GM23338 (cell line): ENCODE measurements at regions not wholly inside any gene's neighbourhood (a gene's known extent, or its start where the extent isn't known, plus 50 kb on each side); places are given as distances from the start of the nearest gene placed in this dataset.

Source experiments
- ATAC-seq: fragments of 200-7000 bp; cut with Tn5 transposase; 3 replicates; pipeline ENCODE4 v1.9.1; 2020
- DNase-seq: peaks from one replicate; pipeline ENCODE4 v3.0.0-alpha.2; 2015; ENCODE audit warnings: low spot score
- H2AFZ ChIP-seq: fragments of 200-600 bp; sonication (generic); 2 replicates; pipeline ENCODE4 v1.8.0; 2016; ENCODE audit warnings: antibody characterized with exemption, mild to moderate bottlenecking, moderate library complexity
- H3F3A ChIP-seq: fragments of 200-600 bp; sonication (generic); replicated peaks from 2 replicates; pipeline ENCODE4 v1.8.0; 2017; ENCODE audit warnings: antibody characterized with exemption, mixed run types, low read depth
- H3K27ac ChIP-seq: fragments of 200-600 bp; sonication (generic); 2 replicates; pipeline ENCODE4 v1.6.1; 2016; ENCODE audit warnings: low read depth
- H3K27me3 ChIP-seq: fragments of 200-600 bp; sonication (generic); 2 replicates; pipeline ENCODE4 v1.8.0; 2016; ENCODE audit warnings: mild to moderate bottlenecking, mixed run types, moderate library complexity; ENCODE audit not compliant: insufficient read depth
- H3K36me3 ChIP-seq: fragments of 200-600 bp; sonication (generic); 2 replicates; pipeline ENCODE4 v1.8.0; 2016; ENCODE audit warnings: mild to moderate bottlenecking; ENCODE audit not compliant: insufficient read depth
- H3K4me1 ChIP-seq: fragments of 200-600 bp; sonication (generic); 2 replicates; pipeline ENCODE4 v1.8.0; 2016; ENCODE audit warnings: mild to moderate bottlenecking, moderate library complexity; ENCODE audit not compliant: insufficient read depth
- H3K4me2 ChIP-seq: fragments of 200-600 bp; sonication (generic); 2 replicates; pipeline ENCODE4 v1.7.1; 2017; ENCODE audit warnings: mixed run types
- H3K4me3 ChIP-seq: fragments of 200-600 bp; sonication (generic); 2 replicates; pipeline ENCODE4 v1.6.1; 2016; ENCODE audit warnings: mixed run types
- H3K79me2 ChIP-seq: fragments of 200-600 bp; sonication (generic); replicated peaks from 2 replicates; pipeline ENCODE4 v1.8.0; 2017; ENCODE audit warnings: mild to moderate bottlenecking; ENCODE audit not compliant: insufficient read depth
- H3K9me2 ChIP-seq: fragments of 200-600 bp; sonication (generic); 2 replicates; pipeline ENCODE4 v1.8.0; 2017; ENCODE audit not compliant: insufficient read depth
- H4K20me1 ChIP-seq: fragments of 200-600 bp; sonication (generic); replicated peaks from 2 replicates; pipeline ENCODE4 v1.8.0; 2017; ENCODE audit warnings: mild to moderate bottlenecking; ENCODE audit not compliant: insufficient read depth
- H3K27ac Mint-ChIP-seq: 2 replicates; pipeline ENCODE4 v1.8.0; 2020; ENCODE audit warnings: inconsistent platforms, mild to moderate bottlenecking, moderate library complexity, mixed read lengths
- H3K27me3 Mint-ChIP-seq: 3 replicates; pipeline ENCODE4 v1.8.0; 2022; ENCODE audit warnings: low read depth, mild to moderate bottlenecking, moderate library complexity, mixed read lengths, inconsistent platforms; ENCODE audit not compliant: insufficient read depth, poor library complexity
- H3K36me3 Mint-ChIP-seq: 3 replicates; pipeline ENCODE4 v1.8.0; 2021; ENCODE audit warnings: low read depth, mild to moderate bottlenecking, inconsistent platforms, moderate library complexity, mixed read lengths
- H3K4me1 Mint-ChIP-seq: 3 replicates; pipeline ENCODE4 v1.8.0; 2020; ENCODE audit warnings: mild to moderate bottlenecking, inconsistent platforms, mixed read lengths
- H3K4me3 Mint-ChIP-seq: 3 replicates; pipeline ENCODE4 v1.8.0; 2021; ENCODE audit warnings: moderate library complexity, mild to moderate bottlenecking, inconsistent platforms, mixed read lengths
- H3K9me3 Mint-ChIP-seq: 3 replicates; pipeline ENCODE4 v1.8.0; 2020; ENCODE audit warnings: moderate library complexity, mild to moderate bottlenecking, inconsistent platforms, mixed read lengths
- CREB1 ChIP-seq: fragments of 250-450 bp; sonication (Bioruptor Pico); IDR thresholded peaks from 2 replicates; pipeline ENCODE4 v1.5.0; 2020; ENCODE audit warnings: low read depth, mild to moderate bottlenecking, moderate library complexity
- CTCF ChIP-seq, 2 experiments: fragments of 200-600 bp in 1 of 2; sonication (generic) in 1 of 2; conservative IDR thresholded peaks; 2 replicates each; pipeline versions ENCODE4 v1.5.1 to v1.6.1; 2016 to 2017; ENCODE audit warnings: antibody characterized with exemption in 2 of 2, low read depth in 2 of 2, mild to moderate bottlenecking in 2 of 2, moderate library complexity in 1 of 2
- ETS1 ChIP-seq: IDR thresholded peaks from 2 replicates; pipeline ENCODE4 v1.6.1; 2016; ENCODE audit warnings: antibody characterized with exemption
- EZH2 ChIP-seq: fragments of 200-600 bp; sonication (generic); IDR thresholded peaks from one replicate; pipeline ENCODE4 v1.8.0; 2017; ENCODE audit warnings: antibody characterized with exemption, mild to moderate bottlenecking, low read depth; ENCODE audit not compliant: unreplicated experiment
- EZH2phosphoT487 ChIP-seq: fragments of 200-600 bp; sonication (generic); IDR thresholded peaks from one replicate; pipeline ENCODE4 v1.8.1; 2018; ENCODE audit warnings: antibody characterized with exemption; ENCODE audit not compliant: unreplicated experiment
- JUNB ChIP-seq: IDR thresholded peaks from one replicate; pipeline ENCODE4 v1.6.1; 2016; ENCODE audit warnings: antibody characterized with exemption; ENCODE audit not compliant: unreplicated experiment
- NANOG ChIP-seq: IDR thresholded peaks from 2 replicates; pipeline ENCODE4 v1.6.1; 2016; ENCODE audit warnings: antibody characterized with exemption, borderline replicate concordance
- POLR2AphosphoS5 ChIP-seq: IDR thresholded peaks from 2 replicates; pipeline ENCODE4 v1.6.1; 2016; ENCODE audit warnings: antibody characterized with exemption, low read depth
- REST ChIP-seq: IDR thresholded peaks from one replicate; pipeline ENCODE4 v1.6.1; 2018; ENCODE audit warnings: antibody characterized with exemption; ENCODE audit not compliant: unreplicated experiment
- STAT1 ChIP-seq: IDR thresholded peaks from one replicate; pipeline ENCODE4 v1.6.1; 2016; ENCODE audit warnings: antibody characterized with exemption; ENCODE audit not compliant: unreplicated experiment
- ZNF331 ChIP-seq: fragments of 250-450 bp; sonication (Bioruptor Pico); IDR thresholded peaks from 2 replicates; pipeline ENCODE4 v1.5.0; 2020; ENCODE audit warnings: low read depth, mild to moderate bottlenecking, moderate library complexity
- TF ChIP-seq, protein P1 (sequence below): fragments of 250-450 bp; sonication (Bioruptor Pico); IDR thresholded peaks from 2 replicates; pipeline ENCODE4 v1.5.0; 2020; ENCODE audit warnings: mild to moderate bottlenecking, moderate library complexity

DNA sequence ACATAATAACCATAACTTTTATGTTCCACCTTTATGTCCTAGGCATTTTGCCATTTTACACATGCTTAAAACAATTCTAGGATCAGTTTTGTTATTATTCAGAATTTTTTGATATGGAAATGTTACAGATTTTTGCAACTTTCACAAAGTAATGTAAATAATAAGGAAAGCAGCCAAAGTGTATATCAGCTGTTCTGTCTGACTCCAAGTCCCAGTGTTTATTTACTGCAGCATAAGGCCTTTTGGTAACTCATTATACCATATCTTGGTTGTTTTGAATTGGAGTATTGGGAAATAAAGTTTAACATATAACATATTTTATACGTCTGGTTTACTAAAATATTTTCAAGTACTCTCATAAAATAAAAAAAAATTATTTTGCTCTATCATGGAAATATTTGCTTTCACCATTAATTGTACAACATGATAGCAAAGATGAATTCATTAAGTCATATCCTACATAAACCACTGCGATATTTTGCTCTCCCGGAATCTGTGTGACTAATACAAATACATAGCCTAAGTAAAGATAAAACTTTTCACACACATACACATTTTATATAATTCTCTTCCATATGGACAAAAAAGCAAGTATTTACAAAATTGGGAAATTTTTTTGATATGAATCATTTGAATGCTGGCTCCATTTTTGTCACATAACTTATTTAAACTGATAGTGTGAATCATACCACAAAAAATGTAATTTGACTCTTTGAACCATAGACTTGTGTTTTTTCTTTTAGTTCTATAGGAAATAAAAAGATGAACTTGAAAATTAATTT is 399.0 kb downstream of the PABPC4L start:
- no peak overlapping the region for H3K4me3 Mint-ChIP-seq
- H3K79me2 ChIP-seq, result no peaks in the 10 kb centered on the region
- H3K27ac Mint-ChIP-seq, result no peak overlapping the region
- no peaks in the 10 kb centered on the region for H3K9me3 Mint-ChIP-seq
- H3K36me3 Mint-ChIP-seq, result no peaks in the 10 kb centered on the region
- DNase-seq, result no peak
- no peaks in the 10 kb centered on the region for H3K36me3 ChIP-seq
- H3K9me2 ChIP-seq, result no peaks in the 10 kb centered on the region
- no peak for TF ChIP-seq CTCF (conservative IDR thresholded peaks at IDR 0.05; ENCODE audit: low read depth in 2 of 2)
- TF ChIP-seq JUNB, result no peak
- no peak for TF ChIP-seq CREB1
- TF ChIP-seq REST, result no peak
- TF ChIP-seq POLR2AphosphoS5, result no peak
- no peak for TF ChIP-seq NANOG
- TF ChIP-seq EZH2phosphoT487, result no peak
- no peak for TF ChIP-seq STAT1
- TF ChIP-seq, protein P1, sequence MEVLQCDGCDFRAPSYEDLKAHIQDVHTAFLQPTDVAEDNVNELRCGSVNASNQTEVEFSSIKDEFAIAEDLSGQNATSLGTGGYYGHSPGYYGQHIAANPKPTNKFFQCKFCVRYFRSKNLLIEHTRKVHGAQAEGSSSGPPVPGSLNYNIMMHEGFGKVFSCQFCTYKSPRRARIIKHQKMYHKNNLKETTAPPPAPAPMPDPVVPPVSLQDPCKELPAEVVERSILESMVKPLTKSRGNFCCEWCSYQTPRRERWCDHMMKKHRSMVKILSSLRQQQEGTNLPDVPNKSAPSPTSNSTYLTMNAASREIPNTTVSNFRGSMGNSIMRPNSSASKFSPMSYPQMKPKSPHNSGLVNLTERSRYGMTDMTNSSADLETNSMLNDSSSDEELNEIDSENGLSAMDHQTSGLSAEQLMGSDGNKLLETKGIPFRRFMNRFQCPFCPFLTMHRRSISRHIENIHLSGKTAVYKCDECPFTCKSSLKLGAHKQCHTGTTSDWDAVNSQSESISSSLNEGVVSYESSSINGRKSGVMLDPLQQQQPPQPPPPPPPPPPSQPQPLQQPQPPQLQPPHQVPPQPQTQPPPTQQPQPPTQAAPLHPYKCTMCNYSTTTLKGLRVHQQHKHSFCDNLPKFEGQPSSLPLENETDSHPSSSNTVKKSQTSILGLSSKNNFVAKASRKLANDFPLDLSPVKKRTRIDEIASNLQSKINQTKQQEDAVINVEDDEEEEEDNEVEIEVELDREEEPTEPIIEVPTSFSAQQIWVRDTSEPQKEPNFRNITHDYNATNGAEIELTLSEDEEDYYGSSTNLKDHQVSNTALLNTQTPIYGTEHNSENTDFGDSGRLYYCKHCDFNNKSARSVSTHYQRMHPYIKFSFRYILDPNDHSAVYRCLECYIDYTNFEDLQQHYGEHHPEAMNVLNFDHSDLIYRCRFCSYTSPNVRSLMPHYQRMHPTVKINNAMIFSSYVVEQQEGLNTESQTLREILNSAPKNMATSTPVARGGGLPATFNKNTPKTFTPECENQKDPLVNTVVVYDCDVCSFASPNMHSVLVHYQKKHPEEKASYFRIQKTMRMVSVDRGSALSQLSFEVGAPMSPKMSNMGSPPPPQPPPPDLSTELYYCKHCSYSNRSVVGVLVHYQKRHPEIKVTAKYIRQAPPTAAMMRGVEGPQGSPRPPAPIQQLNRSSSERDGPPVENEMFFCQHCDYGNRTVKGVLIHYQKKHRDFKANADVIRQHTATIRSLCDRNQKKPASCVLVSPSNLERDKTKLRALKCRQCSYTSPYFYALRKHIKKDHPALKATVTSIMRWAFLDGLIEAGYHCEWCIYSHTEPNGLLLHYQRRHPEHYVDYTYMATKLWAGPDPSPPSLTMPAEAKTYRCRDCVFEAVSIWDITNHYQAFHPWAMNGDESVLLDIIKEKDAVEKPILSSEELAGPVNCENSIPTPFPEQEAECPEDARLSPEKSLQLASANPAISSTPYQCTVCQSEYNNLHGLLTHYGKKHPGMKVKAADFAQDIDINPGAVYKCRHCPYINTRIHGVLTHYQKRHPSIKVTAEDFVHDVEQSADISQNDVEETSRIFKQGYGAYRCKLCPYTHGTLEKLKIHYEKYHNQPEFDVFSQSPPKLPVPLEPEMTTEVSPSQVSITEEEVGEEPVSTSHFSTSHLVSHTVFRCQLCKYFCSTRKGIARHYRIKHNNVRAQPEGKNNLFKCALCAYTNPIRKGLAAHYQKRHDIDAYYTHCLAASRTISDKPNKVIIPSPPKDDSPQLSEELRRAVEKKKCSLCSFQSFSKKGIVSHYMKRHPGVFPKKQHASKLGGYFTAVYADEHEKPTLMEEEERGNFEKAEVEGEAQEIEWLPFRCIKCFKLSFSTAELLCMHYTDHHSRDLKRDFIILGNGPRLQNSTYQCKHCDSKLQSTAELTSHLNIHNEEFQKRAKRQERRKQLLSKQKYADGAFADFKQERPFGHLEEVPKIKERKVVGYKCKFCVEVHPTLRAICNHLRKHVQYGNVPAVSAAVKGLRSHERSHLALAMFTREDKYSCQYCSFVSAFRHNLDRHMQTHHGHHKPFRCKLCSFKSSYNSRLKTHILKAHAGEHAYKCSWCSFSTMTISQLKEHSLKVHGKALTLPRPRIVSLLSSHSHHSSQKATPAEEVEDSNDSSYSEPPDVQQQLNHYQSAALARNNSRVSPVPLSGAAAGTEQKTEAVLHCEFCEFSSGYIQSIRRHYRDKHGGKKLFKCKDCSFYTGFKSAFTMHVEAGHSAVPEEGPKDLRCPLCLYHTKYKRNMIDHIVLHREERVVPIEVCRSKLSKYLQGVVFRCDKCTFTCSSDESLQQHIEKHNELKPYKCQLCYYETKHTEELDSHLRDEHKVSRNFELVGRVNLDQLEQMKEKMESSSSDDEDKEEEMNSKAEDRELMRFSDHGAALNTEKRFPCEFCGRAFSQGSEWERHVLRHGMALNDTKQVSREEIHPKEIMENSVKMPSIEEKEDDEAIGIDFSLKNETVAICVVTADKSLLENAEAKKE (CRISPR knock-in tag), result no peak
- no peak for TF ChIP-seq EZH2
- TF ChIP-seq ZNF331, result no peak
- no peak for TF ChIP-seq ETS1
- H2AFZ ChIP-seq, result no peak overlapping the region
- no peak overlapping the region; the same call in 1 of the 2 replicates for H3K4me2 ChIP-seq
- no peak for ATAC-seq
- H4K20me1 ChIP-seq, result no peaks in the 10 kb centered on the region
- H3K27me3 Mint-ChIP-seq, result no peaks in the 10 kb centered on the region
- no peak overlapping the region for H3K4me3 ChIP-seq
- no peak overlapping the region for H3K27ac ChIP-seq
- peaks cover 14% of the 10 kb centered on the region for H3K4me1 ChIP-seq
- H3K4me1 Mint-ChIP-seq, result peaks cover 12% of the 10 kb centered on the region
- no peaks in the 10 kb centered on the region for H3K27me3 ChIP-seq
- no peaks in the 10 kb centered on the region for H3F3A ChIP-seq
